ENCODE measurements at regions not wholly inside any gene's neighbourhood (a gene's known extent, or its start where the extent isn't known, plus 50 kb on each side); places are given as distances from the start of the nearest gene placed in this dataset.
"Not testable (repeated sequence)": the region's sequence is repeated elsewhere in the genome, so short reads cannot be mapped to it uniquely, and the experiment has no call there.

DNA sequence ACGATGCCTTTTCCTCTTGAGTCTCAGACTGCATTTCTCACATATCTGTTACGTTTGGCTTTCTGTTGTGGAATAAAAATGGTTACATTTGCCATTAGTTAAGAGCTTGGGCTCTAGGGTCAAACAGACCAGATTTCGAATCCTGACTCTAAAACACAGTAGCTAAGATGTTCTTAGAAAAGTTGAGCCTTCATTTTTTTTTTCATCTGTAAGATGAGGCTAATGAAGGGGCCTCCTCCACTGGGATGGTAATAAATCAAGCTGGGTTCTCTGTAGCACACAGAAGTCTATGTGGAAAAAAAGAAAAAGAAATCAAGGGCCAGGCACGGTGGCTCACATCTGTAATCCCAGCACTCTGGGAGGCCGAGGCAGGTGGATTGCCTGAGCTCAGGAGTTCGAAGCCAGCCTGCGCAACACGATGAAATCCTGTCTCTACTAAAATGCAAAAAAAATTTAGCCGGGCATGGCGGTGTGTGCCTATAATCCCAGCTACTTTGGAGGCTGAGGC is 49.9 kb upstream of the CAPRIN1 start:
- no peak for DNase-seq (ENCODE audit: low read depth in 2 of 2)

DNA sequence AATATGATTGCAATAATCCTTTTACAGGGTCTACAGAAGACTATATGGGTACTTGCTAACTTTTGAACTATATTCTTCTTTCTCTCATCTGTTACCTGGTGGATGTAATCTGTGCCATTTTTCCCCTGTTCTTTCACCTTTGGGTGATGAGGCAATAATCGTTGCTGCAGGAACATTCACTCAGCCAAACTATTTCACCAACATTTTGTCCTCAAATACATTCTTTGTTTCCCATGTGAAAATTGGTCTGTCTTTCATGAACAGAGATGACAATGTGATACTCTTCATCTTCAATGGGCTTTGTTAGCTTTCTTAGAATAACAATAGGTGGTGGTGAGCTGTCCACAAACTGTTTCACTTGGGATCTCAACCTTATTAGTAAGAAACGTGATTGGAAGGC is 52.1 kb upstream of the CAPRIN1 start:
- no peak for DNase-seq (ENCODE audit: low read depth in 2 of 2)

DNA sequence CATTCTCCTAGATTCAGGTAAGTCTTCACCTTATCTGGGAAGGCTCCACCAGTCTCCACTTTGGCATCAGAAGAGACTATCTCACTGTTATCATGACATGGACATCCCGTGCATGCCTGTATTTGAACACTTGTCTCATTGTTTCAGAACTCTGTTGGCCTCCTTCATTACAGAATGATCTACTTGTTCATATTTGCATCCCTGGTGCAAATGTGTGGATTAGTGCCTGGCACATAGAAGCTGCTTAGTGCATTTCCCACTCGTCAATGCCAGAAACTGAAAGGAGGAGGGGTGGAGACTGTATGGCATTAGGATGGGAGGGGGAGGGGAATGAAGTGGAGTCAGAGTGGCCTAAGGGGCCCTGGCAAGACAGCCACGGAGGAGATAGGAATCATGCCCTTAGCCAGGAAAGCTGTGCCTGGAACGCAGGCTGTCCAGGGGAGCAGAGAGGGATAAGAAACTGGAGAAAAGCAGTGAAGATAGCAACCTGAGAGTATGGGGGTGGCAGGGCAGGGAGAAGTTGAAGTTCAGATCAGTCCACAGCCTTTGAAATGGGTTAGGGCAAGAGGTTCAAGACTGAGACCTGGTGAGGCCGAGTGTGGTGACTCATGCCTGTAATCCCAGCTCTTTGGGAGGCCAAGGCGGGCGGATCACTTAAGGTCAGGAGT is 53.8 kb upstream of the CAPRIN1 start:
- DNase-seq (ENCODE audit: low read depth in 2 of 2): no peak

DNA sequence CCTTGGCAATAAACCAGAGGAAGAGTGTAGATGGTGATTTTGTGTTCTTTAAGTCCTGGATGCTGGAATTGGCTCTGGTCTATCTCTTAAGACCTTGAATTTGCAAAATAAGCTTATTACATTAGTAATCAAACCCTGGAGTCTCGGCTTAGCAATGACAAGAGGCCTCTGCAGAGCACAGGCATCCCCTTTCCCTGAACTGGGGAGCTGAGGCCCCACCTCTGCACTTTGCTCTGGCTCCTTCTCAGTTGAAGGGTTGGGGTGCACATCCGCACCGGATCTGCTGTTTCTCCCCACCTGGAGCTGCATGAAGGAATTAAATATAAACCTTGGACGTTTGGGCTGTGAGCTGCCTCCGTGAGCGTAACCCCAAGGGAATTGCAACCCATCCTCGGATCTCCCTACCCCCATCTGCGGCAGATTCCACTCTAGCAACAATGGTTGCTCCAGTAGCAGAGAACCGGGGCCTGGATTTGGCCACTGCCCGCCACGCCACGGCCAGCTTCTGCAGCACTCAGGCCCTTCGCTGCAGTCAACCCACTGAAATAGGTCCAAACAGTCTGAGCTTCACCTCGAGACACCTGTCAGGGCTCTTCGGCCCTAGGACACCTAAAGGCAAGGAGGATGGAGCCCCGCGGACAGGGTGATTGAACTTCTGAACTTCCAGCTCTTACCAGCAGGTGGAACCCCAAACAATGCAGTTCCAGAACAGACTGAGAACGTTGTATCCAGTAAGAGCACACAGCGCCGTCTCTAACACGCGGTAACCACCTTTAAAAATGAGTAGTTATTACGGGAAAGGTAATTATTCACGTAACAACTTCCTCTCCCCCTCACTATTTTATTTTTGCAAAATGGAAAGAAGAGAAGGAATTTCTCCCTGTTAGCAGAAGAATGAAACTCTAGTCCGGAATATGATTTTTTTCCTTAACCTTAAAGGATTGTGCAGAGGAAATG is 54.8 kb upstream of the CAPRIN1 start:
- DNase-seq (ENCODE audit: low read depth in 2 of 2): peak; percentile 75 to 83

DNA sequence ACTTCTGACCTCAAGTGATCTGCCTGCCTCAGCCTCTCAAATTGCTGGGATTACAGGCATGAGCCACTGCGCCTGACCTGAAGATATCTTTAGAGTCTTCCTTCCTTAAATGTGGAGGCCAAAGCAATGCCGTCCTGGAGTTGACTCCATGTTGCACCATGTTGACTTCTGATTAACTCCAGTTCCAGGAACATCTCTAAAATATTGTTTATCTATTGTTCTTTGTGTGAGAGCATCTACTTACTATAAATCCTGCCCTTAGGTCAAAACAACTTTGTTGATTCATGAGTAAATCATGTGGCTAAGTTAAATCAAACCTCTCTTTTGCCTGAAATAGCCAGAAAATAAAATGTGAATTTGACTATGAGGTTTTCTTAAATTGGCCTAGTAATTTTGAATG is 56.6 kb upstream of the CAPRIN1 start:
- no peak for DNase-seq (ENCODE audit: low read depth in 2 of 2)

DNA sequence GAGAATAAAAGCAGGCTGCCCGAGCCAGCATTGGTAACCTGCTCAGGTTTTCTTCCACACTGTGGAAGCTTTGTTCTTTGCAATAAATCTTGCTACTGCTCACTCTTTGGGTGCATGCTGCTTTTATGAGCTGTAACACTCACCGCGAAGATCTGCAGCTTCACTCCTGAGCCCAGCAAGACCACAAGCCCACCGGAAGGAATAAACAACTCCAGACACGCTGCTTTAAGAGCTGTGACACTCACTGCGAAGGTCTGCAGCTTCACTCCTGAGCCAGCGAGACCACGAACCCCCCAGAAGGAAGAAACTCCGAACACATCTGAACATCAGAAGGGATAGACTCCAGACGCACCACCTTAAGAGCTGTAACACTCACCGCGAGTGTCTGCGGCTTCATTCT is 60.4 kb upstream of the CAPRIN1 start:
- DNase-seq (ENCODE audit: low read depth in 2 of 2): not testable (repeated sequence)

DNA sequence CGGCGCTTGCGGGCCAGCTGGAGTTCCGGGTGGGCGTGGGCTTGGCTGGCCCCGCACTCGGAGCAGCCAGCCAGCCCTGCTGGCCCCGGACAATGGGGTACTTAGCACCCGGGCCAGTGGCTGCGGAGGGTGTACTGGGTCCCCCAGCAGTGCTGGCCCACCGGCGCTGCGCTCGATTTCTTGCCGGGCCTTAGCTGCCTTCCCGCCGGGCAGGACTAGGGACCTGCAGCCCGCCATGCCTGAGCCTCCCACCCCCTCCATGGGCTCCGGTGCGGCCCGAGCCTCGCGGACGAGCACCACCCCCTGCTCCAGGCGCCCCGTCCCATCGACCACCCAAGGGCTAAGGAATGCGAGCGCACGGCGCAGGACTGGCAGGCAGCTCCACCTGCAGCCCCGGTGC is 61.4 kb upstream of the CAPRIN1 start:
- DNase-seq (ENCODE audit: low read depth in 2 of 2): not testable (repeated sequence)

DNA sequence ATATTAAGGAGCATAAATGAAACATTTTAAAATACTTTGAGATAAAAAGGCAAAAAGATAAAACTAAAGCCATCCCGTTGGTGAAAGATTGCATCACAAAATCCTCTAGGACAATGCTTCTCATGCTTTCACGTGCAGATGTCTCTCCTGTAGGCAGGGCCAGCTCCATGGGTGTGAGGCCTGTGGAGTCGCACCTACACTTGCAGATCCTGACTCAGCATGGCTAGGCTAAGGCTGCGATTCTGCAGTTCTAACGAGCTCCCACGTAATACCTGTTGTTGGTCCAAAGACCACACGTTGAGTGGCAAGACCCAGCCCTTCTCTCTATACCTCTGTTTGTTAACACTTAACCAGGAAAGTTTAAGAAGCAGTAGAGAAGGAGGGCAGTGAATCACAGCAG is 62.1 kb upstream of the CAPRIN1 start:
- no peak for DNase-seq (ENCODE audit: low read depth in 2 of 2)

DNA sequence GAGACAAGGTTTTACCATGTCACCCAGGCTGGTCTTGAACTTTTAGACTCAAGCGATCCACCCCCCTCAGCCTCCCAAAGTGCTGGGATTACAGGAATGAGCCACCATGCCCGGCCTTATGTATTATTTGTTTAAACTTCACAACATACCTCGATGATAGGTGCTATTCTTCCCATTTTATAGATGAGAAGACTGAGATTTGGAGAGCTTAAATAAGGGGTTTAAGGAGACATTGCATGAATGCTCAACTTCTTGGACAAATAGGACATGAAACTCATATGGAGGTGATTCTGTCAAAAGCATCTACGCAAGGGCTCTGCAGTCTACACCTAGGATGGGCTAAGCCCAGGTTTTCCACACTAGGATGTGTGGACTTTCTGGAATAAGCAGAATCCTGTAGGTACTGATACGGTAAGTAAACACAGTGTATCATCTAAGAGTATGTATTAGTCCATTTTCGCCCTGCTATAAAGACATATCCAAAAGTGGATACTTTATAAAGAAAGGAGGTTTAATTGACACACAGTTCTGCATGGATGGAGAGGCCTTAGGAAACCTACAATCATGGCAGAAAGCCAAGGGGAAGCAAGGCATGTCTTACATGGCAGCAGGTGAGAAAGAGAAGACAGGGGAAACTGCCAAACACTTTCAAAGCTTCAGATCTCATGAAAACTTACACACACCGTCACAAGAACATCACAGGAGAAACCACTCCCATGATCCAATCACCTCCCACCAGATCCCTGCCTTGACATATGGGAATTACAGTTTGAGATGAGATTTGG is 62.8 kb upstream of the CAPRIN1 start:
- no peak for DNase-seq (ENCODE audit: low read depth in 2 of 2)

DNA sequence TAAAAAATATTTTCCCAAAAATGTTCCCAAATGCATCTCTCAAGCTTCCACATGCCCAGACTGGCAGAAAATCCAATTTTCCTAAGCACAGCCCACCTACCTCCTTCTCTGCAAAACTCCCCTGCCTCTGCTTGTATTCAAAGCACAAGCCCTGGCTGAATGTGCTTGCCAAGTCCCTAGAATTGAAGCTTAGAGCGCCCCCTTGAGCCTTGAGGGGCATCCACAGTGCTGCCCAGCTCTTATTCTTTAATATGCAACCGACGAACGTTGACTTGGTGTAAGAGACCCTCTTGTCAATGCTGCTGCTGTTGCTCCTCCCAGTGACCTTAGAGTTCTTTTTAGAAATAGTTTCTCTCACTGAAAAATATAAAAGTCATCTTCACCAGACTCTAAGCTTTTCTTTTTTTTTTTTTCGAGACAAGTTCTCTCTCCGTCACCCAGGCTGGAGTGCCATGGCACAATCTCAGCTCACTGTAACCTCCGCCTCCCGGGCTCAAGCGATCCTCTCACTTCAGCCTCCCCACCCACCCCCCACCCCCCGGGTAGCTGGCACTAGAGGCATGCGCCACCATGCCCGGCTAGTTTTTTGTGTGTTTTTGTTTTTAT is 63.5 kb upstream of the CAPRIN1 start:
- DNase-seq (ENCODE audit: low read depth in 2 of 2): peak; percentile 88 to 93

DNA sequence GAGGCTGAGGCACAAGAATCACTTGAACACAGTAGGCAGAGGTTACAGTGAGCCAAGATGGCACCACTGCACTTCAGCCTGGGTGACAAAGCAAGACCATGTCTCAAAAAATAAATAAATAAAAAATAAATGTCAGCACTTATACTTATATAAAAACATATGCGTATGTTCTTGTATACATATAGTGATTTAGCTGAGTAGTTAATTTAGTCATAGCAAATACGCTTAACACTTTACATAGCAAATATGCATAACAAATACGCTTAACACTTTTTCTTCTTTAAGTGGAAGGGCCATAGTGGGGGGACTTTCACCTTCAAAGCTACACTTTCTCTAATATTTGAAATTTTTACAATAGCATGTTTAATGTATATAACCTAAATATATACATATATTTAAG is 64.0 kb upstream of the CAPRIN1 start:
- no peak for DNase-seq (ENCODE audit: low read depth in 2 of 2)

DNA sequence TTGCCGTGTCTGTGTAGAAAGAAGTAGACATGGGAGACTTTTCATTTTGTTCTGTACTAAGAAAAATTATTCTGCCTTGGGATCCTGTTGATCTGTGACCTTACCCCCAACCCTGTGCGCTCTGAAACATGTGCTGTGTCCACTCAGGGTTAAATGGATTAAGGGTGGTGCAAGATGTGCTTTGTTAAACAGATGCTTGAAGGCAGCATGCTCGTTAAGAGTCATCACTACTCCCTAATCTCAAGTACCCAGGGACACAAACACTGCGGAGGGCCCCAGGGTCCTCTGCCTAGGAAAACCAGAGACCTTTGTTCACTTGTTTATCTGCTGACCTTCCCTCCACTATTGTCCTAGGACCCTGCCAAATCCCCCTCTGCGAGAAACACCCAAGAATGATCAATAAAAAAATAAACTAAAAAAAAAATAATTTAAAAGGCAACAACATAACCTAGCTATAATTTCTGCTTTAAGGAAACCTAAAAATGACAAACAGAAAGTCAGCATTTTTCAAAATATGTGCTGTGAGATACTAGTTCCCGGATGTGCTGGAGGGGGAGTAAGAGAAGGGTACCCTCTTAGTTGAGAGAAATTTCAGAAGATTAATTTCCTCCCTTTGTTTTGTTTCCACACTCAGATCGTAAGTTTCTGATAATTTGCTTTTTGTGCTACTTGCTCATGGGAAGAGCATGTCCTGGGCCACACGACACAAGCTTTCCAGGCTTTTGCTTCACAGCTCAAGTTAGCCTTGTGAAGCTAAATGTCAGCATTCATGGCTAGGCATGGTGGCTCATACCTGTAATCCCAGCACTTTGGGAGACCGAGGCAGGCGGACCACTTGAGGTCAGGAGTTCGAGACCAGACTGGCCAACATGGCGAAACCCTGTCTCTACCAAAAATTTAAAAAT is 64.7 kb upstream of the CAPRIN1 start:
- DNase-seq (ENCODE audit: low read depth in 2 of 2): not testable (repeated sequence)

DNA sequence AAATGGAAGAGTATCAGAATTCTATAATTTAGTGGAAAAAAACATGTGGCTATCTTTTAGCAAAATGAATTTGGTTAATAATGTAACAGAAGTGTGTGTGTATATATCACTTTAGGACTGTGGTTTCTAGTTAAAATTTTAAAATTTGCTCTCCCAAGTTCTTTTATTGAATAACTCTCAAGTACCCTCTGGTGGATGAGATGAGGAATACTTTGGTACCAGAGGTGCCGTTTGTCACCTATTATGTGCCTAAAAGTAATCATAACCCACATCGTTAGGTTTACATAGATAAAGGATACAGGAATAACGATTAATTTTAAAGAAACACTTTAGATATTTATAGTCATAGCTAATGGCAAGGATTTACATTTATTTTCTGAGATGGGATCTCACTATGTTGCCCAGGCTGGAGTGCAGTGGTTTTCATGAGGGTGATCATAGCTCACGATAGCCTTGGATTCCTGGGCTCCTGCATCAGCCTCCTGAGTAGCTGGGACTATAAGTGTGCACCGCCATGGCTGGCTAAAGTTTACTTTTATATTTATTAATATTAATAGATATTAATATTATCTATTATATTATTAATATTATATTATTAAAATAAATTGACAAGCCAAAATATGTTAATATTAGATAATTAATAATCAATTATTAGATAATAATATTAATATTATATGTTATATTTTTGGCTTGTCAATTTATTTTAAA is 66.7 kb upstream of the CAPRIN1 start:
- peak in 1 of 2 donors; percentile 32 for DNase-seq (ENCODE audit: low read depth in 2 of 2)

DNA sequence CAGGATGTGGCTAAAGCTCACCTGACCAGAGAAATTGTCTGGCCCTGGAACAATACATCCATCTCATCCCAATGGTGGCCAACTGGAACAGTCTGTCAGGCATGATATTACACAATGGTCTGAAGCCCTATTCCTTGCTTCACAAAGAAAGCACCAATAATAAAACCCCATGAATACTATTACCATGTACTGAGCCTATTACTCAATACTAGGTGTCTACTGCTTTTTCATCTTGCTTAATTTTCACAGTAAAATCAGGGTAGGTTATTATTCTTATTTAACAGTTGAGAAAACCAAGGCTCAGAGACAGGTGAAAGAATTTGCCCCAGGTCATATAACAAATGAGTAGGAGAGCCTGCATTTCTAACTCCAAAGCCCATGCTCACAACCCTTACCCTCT is 68.9 kb upstream of the CAPRIN1 start:
- DNase-seq (ENCODE audit: low read depth in 2 of 2): no peak

DNA sequence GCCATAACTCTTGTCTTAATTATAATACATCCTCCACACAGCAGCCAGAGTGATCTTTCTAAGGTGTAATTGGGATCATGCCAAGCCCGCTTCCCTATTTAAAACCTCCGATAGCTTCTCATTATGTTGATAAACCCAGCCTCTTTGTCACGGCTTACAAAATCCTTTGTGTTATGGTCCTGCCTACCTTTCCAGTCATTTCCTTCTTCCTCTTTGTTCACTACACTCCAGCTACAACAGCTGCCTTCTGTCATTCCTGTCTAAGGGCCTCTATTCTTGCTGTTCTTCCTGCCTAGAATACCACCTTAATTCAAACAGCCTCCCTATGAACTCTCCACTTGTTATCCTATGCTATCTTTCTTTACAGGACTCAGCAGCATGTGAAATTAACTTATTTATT is 70.6 kb upstream of the CAPRIN1 start:
- DNase-seq (ENCODE audit: low read depth in 2 of 2): peak; percentile 19 to 68

DNA sequence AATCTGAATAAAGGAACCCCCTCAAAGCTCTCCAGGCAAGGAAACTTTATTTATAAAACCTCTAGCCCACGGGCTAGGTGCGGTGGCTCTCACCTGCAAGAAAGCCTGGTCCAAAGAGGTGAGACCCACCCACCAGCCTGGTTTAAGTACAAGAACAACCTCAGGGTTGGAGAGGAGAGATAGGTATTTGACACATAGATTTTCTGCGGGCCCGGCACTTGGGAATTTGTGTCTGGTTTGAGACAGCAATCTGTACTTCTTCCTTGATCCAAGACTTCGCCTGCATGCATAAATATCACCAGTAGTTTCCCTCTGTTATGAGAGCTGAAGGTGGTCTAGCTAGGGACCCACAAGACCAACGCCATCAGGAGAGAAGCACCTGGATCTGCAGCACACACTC is 73.2 kb upstream of the CAPRIN1 start:
- no peak for DNase-seq (ENCODE audit: low read depth in 2 of 2)

DNA sequence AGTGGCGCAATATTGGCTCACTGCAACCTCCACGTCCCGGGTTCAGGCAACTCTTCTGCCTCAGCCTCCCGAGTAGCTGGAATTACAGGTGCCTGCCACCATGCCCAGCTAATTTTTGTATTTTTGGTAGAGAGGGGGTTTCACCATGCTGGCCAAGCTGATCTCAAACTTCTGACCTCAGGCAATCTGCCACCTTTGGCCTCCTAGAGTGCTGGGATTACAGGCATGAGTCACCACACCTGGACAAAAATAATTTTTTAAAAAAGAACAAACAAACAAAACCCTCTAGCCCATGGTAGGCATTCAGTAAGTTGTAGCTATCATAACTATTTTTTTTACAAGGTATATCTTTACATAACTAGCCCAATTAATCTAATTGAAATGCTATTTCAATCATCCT is 73.9 kb upstream of the CAPRIN1 start:
- no peak for DNase-seq (ENCODE audit: low read depth in 2 of 2)

DNA sequence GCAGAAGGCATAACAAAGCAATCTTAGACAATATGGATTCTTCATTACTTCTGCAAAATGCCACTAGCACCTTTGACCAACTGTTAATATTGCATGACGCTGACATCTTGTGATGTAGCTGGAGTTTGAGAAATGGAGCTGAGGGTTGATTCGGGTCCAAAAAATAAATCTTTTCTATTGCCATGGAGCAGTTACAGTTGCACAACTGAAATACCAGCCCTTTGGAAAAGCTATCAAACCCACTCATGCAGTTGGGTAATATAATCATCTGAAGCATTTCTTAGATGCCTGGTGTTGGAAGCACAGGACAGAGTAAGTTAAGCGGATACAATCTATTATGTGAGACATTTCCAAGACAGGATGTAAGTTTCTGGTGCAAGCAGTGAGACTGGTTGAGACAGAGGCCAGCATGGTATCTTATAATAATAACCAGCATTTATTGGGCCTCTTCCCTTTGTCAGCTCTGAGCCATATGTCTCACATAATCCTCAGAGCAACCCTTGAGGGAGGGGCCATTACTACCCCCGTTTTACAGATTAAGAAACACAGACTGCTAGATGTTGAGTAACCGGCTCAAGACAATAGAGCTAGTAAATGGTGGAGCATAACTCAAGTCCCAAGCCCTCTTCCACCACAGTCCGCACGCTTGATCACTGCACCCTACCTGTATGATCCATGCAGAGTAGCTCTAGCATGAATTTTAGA is 74.9 kb upstream of the CAPRIN1 start:
- DNase-seq (ENCODE audit: low read depth in 2 of 2): no peak

DNA sequence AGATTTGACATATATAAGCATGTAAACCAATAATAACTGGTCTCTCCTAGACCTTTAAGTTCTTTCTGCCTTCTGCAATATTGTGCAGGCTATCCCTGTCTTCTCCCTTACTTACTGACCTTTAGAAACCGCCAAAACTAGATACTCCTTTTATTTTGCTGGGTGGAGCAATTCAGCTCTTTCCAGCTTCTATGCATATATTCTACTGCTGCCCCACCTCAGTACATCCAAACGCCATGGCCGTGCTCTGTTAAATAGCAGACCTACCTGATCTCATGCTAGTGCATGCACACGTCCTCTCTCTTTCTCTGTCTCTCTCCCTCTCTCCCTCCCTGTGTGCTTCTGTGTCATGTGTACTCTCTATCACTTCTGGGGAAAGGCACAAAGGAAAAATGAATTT is 76.7 kb upstream of the CAPRIN1 start:
- DNase-seq (ENCODE audit: low read depth in 2 of 2): no peak

Data from lung microvascular endothelial cell (primary cell).